ENCODE measurements at regions not wholly inside any gene's neighbourhood (a gene's known extent, or its start where the extent isn't known, plus 50 kb on each side); places are given as distances from the start of the nearest gene placed in this dataset.

DNA sequence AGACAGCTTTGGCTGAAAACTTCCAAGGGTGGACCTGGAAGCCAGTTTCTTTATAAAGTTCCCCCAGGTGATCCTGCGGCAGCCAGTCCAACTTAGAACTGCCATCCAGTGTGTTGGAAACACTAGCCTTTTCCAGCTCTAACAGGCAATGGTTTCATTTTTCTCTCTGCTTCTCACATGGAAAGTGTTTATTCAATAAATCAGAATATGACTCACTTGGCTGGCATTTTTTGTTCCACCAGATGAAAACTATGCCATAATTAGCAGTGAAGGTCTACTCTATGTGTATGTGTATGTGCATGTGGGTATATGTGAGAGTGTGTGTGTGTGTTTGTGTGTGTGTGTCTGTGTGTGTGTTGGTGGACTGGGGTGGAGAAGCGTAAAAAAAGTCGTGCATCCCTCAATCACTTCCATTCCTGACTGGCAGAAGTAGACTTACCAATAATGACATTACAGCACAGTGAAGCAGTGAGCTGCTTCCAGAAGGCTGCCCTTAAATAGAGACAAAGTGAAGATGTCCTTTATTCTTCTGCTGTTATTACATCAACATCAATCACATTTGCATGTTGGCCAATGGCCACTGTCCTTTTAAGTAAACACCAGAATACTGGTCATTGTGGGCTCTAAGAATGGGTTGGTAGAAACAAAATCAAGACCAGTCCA lies 90.9 kb upstream of the SETBP1 start:
- TF ChIP-seq, protein P1, sequence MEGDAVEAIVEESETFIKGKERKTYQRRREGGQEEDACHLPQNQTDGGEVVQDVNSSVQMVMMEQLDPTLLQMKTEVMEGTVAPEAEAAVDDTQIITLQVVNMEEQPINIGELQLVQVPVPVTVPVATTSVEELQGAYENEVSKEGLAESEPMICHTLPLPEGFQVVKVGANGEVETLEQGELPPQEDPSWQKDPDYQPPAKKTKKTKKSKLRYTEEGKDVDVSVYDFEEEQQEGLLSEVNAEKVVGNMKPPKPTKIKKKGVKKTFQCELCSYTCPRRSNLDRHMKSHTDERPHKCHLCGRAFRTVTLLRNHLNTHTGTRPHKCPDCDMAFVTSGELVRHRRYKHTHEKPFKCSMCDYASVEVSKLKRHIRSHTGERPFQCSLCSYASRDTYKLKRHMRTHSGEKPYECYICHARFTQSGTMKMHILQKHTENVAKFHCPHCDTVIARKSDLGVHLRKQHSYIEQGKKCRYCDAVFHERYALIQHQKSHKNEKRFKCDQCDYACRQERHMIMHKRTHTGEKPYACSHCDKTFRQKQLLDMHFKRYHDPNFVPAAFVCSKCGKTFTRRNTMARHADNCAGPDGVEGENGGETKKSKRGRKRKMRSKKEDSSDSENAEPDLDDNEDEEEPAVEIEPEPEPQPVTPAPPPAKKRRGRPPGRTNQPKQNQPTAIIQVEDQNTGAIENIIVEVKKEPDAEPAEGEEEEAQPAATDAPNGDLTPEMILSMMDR (IDR thresholded peaks at IDR 0.05) = no peak
- TF ChIP-seq ZFX (IDR thresholded peaks at IDR 0.05; ENCODE audit: borderline replicate concordance) = no peak
